Sigmoid colon (tissue), 4 donors: ENCODE measurements at regions not wholly inside any gene's neighbourhood (a gene's known extent, or its start where the extent isn't known, plus 50 kb on each side); places are given as distances from the start of the nearest gene placed in this dataset.

ENCODE experiments used
- CTCF ChIP-seq, 4 experiments: fragments of 450-650 bp in 3 of 4; fragments of 200-600 bp in 1 of 4; IDR thresholded peaks; one replicate each; pipeline ENCODE4 v1.5.1; 2016 to 2019; ENCODE audit warnings: antibody characterized with exemption in 4 of 4, mild to moderate bottlenecking in 3 of 4, moderate library complexity in 2 of 4
- POLR2A ChIP-seq, 2 donors: fragments of 450-650 bp; IDR thresholded peaks; one replicate each; pipeline ENCODE4 v1.6.1; 2016; ENCODE audit warnings: antibody characterized with exemption in 2 of 2, mild to moderate bottlenecking in 2 of 2, moderate library complexity in 2 of 2
- POLR2AphosphoS5 ChIP-seq, 4 donors: sonication (generic); formaldehyde crosslinking; IDR thresholded peaks; one replicate each; pipeline ENCODE4 v1.6.1; 2017; ENCODE audit warnings: antibody characterized with exemption in 4 of 4

- TF ChIP-seq POLR2A (IDR thresholded peaks at IDR 0.05) (no peak), CTCF (IDR thresholded peaks at IDR 0.05) (no peak), POLR2AphosphoS5 (IDR thresholded peaks at IDR 0.05) (no peak)
Measured at GRCh38 chr4:167890226-167890625, 202.1 kb upstream of the ANXA10 start.
